ENCODE measurements at regions not wholly inside any gene's neighbourhood (a gene's known extent, or its start where the extent isn't known, plus 50 kb on each side); places are given as distances from the start of the nearest gene placed in this dataset.

- TF ChIP-seq CTCF (IDR thresholded peaks at IDR 0.05) = no peak
- no peak for TF ChIP-seq TAF1 (IDR thresholded peaks at IDR 0.05; ENCODE audit: borderline replicate concordance, low read depth, low read length)
- TF ChIP-seq REST (IDR thresholded peaks at IDR 0.05; ENCODE audit: low read depth, low read length) = no peak
Observed at GRCh38 chr11:28621753-28622152, 513.6 kb downstream of the METTL15 start.
